ENCODE measurements at regions not wholly inside any gene's neighbourhood (a gene's known extent, or its start where the extent isn't known, plus 50 kb on each side); places are given as distances from the start of the nearest gene placed in this dataset.

GRCh38 chr1:82704966-82705365, 904.2 kb downstream of the ADGRL2 start:
- TF ChIP-seq, protein P1, sequence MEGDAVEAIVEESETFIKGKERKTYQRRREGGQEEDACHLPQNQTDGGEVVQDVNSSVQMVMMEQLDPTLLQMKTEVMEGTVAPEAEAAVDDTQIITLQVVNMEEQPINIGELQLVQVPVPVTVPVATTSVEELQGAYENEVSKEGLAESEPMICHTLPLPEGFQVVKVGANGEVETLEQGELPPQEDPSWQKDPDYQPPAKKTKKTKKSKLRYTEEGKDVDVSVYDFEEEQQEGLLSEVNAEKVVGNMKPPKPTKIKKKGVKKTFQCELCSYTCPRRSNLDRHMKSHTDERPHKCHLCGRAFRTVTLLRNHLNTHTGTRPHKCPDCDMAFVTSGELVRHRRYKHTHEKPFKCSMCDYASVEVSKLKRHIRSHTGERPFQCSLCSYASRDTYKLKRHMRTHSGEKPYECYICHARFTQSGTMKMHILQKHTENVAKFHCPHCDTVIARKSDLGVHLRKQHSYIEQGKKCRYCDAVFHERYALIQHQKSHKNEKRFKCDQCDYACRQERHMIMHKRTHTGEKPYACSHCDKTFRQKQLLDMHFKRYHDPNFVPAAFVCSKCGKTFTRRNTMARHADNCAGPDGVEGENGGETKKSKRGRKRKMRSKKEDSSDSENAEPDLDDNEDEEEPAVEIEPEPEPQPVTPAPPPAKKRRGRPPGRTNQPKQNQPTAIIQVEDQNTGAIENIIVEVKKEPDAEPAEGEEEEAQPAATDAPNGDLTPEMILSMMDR (conservative IDR thresholded peaks at IDR 0.05; ENCODE audit: low read depth, low read length): no peak
- no peak for DNase-seq (ENCODE audit: low read depth)
- H3K4me3 ChIP-seq (ENCODE audit: low read depth, low read length): no peak overlapping the region

- DNase-seq (ENCODE audit: low read depth): peak; percentile 13
- no peak overlapping the region for H3K4me3 ChIP-seq (ENCODE audit: low read depth, low read length)
- TF ChIP-seq, protein P1 (conservative IDR thresholded peaks at IDR 0.05; ENCODE audit: low read depth, low read length): no peak
Observed at GRCh38 chr1:82704393-82704792, 903.7 kb downstream of the ADGRL2 start.

- no peak for DNase-seq (ENCODE audit: low read depth)
- no peak overlapping the region for H3K4me3 ChIP-seq (ENCODE audit: low read depth, low read length)
- TF ChIP-seq, protein P1 (conservative IDR thresholded peaks at IDR 0.05; ENCODE audit: low read depth, low read length): no peak
Observed at GRCh38 chr1:82703951-82704350, 903.2 kb downstream of the ADGRL2 start.

- TF ChIP-seq, protein P1 (conservative IDR thresholded peaks at IDR 0.05; ENCODE audit: low read depth, low read length): no peak
- DNase-seq (ENCODE audit: low read depth): no peak
- no peak overlapping the region for H3K4me3 ChIP-seq (ENCODE audit: low read depth, low read length)
Observed at GRCh38 chr1:82700476-82700875, 899.7 kb downstream of the ADGRL2 start.

DNA sequence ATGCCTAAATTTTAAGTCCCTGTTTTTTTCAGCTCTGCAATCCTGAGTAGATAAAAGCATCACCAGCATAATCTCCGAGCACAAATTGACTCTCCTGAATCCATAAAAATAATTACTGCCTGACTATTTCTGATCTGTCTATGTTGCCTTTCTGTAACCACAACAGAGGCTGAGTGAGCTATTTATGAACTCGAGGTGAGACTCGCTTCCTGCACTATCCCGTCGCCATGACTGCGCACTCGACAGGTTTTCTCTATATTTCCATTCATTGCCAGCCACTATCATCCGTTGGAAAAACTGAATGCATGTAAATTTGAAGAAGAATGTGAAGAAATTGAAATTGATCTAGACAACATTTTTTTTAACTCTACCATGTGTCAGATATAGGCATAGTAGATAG, 897.2 kb downstream of the ADGRL2 start:
- DNase-seq (ENCODE audit: low read depth): no peak
- no peak overlapping the region for H3K4me3 ChIP-seq (ENCODE audit: low read depth, low read length)
- TF ChIP-seq, protein P1 (conservative IDR thresholded peaks at IDR 0.05; ENCODE audit: low read depth, low read length): no peak

DNA sequence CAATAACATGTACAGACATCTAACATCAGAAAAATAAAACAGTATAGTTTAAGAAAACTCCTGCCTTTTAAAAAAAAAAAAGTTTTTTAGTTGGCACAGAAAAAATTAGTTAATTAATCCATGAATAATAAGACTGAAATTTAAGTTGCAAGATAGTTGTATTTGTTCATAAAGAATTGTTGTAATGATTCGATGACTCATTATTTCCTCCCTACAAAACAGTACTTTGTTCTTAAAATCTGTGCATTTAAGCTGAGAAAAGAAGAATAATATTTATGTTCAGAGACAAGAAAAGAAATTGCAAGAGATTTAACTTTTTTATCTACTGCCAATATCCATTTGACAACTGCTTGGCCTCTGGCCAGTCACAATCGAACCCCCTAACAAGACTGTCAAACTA, 894.7 kb downstream of the ADGRL2 start:
- TF ChIP-seq, protein P1 (conservative IDR thresholded peaks at IDR 0.05; ENCODE audit: low read depth, low read length): no peak
- peak; percentile 38 for DNase-seq (ENCODE audit: low read depth)
- H3K4me3 ChIP-seq (ENCODE audit: low read depth, low read length): no peak overlapping the region

DNA sequence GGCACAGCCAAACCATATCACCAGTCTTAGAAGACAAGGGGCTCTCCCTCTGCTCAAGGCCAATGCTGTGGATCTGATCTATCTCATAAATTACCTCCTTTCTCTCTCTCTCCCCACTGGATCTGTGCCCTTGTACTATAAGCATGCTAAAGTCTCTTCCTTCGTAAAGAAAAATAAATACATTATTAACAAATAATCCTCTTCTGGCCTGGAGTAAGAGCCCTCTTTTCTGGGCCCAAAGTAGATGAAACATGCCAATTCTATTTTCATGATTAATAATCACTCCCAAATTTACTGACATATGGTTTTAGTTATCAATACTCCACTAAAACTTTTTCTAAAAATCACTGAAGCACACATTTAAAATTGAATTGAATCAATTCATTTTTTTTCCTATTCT, 889.7 kb downstream of the ADGRL2 start:
- H3K4me3 ChIP-seq (ENCODE audit: low read depth, low read length): no peak overlapping the region
- no peak for DNase-seq (ENCODE audit: low read depth)
- TF ChIP-seq, protein P1 (conservative IDR thresholded peaks at IDR 0.05; ENCODE audit: low read depth, low read length): no peak
